GM20000 (cell line): ENCODE measurements at regions not wholly inside any gene's neighbourhood (a gene's known extent, or its start where the extent isn't known, plus 50 kb on each side); places are given as distances from the start of the nearest gene placed in this dataset.
"Not testable (repeated sequence)": the region's sequence is repeated elsewhere in the genome, so short reads cannot be mapped to it uniquely, and the experiment has no call there.

ENCODE experiments used
- DNase-seq: peaks from one replicate; pipeline ENCODE4 v3.0.0; 2012; ENCODE audit warnings: low spot score
- TF ChIP-seq, protein P1 (sequence below): IDR thresholded peaks from 2 replicates; pipeline ENCODE4 v1.5.1; 2012; ENCODE audit warnings: mild to moderate bottlenecking, control low read depth; ENCODE audit errors: extremely low read depth, missing control alignments

DNA sequence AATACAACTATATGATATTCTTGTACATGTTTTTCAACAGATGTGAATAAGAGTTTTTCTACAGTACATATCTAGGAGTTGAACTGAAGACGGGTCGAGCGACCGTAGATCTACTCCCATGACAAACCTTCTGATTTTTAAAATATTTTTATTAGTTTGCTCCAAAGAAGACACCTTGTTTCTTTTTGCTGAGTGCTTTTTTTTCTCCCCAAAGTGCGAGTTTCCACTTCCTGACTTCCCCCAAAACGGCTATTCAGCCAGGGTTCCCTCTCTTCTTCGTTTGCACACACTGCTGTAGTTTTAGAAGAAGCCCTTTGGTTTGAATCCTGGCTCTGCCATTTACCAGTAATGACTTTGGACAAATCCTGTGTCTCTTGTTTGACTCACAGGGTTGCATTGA is 241.7 kb upstream of the MAF start:
- no peak for DNase-seq
- TF ChIP-seq, protein P1, sequence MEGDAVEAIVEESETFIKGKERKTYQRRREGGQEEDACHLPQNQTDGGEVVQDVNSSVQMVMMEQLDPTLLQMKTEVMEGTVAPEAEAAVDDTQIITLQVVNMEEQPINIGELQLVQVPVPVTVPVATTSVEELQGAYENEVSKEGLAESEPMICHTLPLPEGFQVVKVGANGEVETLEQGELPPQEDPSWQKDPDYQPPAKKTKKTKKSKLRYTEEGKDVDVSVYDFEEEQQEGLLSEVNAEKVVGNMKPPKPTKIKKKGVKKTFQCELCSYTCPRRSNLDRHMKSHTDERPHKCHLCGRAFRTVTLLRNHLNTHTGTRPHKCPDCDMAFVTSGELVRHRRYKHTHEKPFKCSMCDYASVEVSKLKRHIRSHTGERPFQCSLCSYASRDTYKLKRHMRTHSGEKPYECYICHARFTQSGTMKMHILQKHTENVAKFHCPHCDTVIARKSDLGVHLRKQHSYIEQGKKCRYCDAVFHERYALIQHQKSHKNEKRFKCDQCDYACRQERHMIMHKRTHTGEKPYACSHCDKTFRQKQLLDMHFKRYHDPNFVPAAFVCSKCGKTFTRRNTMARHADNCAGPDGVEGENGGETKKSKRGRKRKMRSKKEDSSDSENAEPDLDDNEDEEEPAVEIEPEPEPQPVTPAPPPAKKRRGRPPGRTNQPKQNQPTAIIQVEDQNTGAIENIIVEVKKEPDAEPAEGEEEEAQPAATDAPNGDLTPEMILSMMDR: no peak

DNA sequence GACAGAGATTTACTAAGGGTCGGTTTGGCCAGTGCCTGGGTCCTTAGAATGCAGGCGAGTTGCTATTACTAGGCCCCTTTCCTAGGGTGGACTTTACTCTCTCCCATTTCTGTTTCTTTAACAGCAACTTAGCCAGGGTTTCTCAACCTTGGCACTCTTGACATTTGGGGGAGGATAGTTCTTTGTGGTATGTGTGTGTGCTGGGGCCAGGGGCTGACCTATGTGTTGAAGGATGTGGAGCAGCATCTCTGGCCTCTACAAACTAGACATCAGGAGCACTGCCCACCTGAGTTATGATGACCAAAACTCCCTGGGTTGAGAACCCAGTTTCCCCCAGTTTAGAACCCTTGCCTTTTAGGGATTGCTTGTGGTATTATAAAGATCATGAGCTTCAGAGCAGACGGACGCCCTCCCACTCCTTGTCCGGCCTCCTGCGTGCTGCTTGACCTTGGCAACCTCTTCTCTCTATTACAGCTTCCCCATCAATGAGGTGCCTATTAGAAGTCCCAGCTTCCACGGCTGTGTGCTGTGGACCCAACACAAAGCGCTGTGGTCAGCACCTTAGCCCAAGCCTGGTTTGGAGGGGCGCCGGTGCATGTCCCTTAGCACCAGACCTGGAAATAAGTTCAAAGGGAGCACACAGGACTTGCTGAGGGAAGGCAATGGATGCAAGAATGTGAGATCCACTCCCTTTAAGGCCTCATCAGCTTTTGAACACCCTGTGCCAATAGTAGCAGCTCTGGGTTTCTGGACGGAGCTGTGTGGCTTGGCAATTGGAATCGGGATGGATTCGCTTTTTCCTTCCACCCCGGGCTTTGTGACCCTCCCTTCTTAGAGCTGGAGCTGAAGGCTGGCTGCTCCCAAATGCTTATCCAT is 239.2 kb upstream of the MAF start:
- TF ChIP-seq, protein P1: no peak
- DNase-seq: no peak

DNA sequence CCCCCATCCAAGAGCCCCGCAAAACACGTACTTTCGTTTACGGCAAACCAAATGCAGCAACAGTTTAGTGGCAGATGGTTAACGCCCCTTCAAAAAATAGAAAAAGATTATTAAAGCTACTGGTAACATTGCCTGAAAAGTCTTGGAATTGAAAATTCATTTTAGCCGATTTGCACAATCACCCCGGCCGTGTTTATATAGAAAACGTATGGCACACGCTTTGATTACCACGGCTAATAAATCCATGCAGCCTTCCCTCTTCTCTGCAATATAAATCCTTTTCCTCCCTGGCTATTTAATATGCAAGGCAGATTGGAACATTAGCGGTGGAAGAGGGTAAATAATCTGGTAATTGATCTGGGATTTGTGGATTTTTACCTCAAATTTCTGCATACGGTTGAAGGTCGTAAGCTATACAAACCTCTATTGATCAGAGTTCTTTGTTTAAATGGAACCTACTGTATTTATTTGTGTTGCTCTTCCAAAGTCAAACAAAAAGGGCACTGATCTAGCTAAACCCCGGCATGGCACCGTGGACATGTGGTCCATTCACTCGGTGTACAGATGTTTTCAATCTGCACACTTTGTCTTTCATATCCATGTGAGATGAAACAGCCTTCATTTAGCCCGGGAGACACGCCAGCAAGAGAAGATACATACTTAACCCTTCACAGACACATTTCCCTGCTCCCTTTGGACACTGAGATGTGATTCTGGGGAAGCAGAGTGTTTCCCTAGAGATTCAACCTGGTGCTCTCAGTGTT is 238.1 kb upstream of the MAF start:
- no peak for DNase-seq
- TF ChIP-seq, protein P1: no peak

DNA sequence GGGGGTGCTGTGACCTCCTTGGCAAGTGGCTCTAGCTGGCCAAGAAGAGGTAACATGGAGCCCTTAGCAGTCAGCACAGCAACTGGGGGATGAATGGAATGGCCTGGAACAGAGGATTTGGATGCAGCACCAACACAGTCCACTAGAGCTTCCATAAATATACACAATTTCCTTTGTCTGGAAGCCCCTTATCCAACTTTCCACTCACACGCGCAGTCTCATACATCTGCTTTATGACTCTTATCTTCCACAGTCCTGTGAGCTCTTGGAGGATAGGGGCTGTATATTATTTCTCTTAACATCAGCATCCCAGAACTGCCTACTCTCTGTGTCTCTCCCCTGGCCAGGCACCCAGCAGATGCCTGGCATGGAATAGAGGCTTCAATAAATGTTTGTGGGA is 235.6 kb upstream of the MAF start:
- TF ChIP-seq, protein P1: no peak
- no peak for DNase-seq

DNA sequence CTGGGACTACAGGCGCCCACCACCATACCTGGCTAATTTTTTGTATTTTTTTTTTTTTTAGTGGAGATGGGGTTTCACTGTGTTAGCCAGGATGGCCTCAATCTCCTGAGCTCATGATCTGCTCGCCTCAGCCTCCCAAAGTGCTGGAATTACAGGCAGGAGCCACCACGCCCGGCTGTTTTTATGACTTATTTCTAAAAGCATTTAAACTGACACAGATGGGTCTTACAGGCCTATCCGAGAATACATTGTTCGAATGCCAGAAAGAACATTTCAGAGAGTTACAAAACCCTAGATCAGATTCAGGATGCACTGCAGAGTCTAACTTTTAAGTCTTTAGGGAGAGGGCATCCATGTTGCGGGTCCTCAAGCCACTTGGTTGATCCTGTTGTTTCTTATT is 234.7 kb upstream of the MAF start:
- TF ChIP-seq, protein P1: no peak
- no peak for DNase-seq

DNA sequence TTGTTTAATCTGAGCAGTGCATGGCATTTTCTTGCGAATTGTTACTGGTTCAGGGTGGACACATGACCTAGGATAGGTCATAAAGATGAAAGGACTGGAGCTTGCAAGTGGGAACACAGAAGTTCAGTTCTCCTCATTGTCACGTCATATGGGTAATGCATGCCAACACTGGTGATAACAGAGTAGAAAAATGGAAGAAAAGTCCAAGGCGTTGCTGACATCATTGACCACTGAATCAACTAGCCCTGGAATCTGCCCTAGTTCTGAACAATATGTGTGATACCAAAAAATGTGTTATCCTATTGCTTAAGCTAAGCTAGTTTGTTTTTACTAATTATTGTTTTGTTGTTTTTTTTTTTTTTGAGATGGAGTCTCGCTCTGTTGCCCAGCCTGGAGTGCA is 234.2 kb upstream of the MAF start:
- no peak for DNase-seq
- TF ChIP-seq, protein P1: no peak

DNA sequence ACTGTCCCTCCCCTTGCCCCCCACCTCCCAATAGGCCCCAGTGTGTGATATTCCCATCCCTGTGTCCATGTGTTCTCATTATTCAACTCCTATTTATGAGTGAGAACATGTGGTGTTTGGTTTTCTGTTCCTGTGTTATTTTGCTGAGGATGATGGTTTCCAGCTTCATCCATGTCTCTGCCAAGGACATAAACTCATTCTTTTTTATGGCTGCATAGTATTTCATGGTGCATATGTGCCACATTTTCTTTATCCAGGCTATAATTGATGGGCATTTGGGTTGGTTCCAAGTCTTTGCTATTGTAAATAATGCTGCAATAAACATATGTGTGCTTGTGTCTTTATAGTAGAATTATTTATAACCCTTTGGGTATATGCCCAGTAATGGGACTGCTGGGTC is 233.5 kb upstream of the MAF start:
- not testable (repeated sequence) for DNase-seq
